HepG2 (cell line): ENCODE measurements at regions not wholly inside any gene's neighbourhood (a gene's known extent, or its start where the extent isn't known, plus 50 kb on each side); places are given as distances from the start of the nearest gene placed in this dataset.

Experiments used
- ATAC-seq: fragments of 200-7000 bp; cut with Tn5 transposase; 3 replicates; pipeline ENCODE4 v1.9.1; 2020; ENCODE audit warnings: mild to moderate bottlenecking, moderate library complexity
- BruUV-seq: library from RNA; stranded (reverse); fragments of 400-500 nt; replicated peaks from 2 replicates; lab custom pipeline; 2021; lab: Mats Ljungman, UMichigan
- CTCF ChIA-PET: fragments of 300-600 bp; formaldehyde crosslinking; extraction: SDS; loops from one replicate; lab custom pipeline; 2021; ENCODE audit warnings: low total read pairs, inconsistent platforms, low intra/inter-chr PET ratio; lab: Yijun Ruan, JAX
- POLR2A ChIA-PET: fragments of 350-600 bp; sonication (Branson Sonifier 250); formaldehyde crosslinking; loops from one replicate; lab custom pipeline; 2020; ENCODE audit warnings: antibody characterized with exemption, inconsistent platforms; lab: Yijun Ruan, JAX
- DNase-seq: peaks from one replicate; pipeline ENCODE4 v3.0.0-alpha.2; 2015; ENCODE audit warnings: low spot score
- FAIRE-seq: peaks from 3 replicates; lab custom pipeline; 2011; peaks lifted over from hg19 to GRCh38; lab: Jason Lieb, UNC
- H2AFZ ChIP-seq: one replicate; pipeline ENCODE4 v1.6.1; 2011; ENCODE audit warnings: low read length, inconsistent platforms
- H3K27ac ChIP-seq: fragments of 300-600 bp; 3 replicates; pipeline ENCODE4 v1.8.0; 2011; ENCODE audit warnings: mixed run types, mild to moderate bottlenecking, mixed read lengths, low read length, inconsistent platforms; ENCODE audit not compliant: insufficient read depth; ENCODE audit errors: extremely low read length
- H3K27me3 ChIP-seq, 2 experiments: fragments of 200-600 bp in 1 of 2; 2 replicates in 1 of 2; 3 replicates in 1 of 2; pipeline versions ENCODE4 v1.6.0 to v1.8.0; 2011; ENCODE audit warnings: low read length in 2 of 2, mild to moderate bottlenecking in 2 of 2, moderate library complexity in 2 of 2, inconsistent platforms in 1 of 2; ENCODE audit not compliant: insufficient read depth in 2 of 2, control insufficient read depth in 1 of 2
- H3K36me3 ChIP-seq, 2 experiments: fragments of 200-600 bp in 1 of 2; replicated peaks in 1 of 2; 2 replicates in 1 of 2; 3 replicates in 1 of 2; pipeline versions ENCODE4 v1.5.1 to v1.8.0; 2011; ENCODE audit warnings: low read length in 2 of 2, inconsistent platforms in 1 of 2; ENCODE audit not compliant: insufficient read depth in 2 of 2, control insufficient read depth in 1 of 2
- H3K4me1 ChIP-seq: 2 replicates; pipeline ENCODE4 v1.5.1; 2012; ENCODE audit warnings: low read length, inconsistent platforms; ENCODE audit not compliant: insufficient read depth
- H3K4me2 ChIP-seq: 2 replicates; pipeline ENCODE4 v1.6.0; 2011; ENCODE audit warnings: low read depth, low read length, inconsistent platforms
- H3K4me3 ChIP-seq, 3 experiments: fragments of 200-600 bp in 1 of 3; sonication (generic), shearing (Covaris generic) in 1 of 3; replicated peaks in 1 of 3; 2 replicates each; pipeline ENCODE4 v1.5.1; 2011 to 2016; ENCODE audit warnings: low read length in 3 of 3, inconsistent platforms in 2 of 3, low read depth in 2 of 3, mild to moderate bottlenecking in 2 of 3, control low read depth in 1 of 3, mixed read lengths in 1 of 3; ENCODE audit not compliant: insufficient read depth in 1 of 3
- H3K79me2 ChIP-seq: one replicate; pipeline ENCODE4 v1.6.1; 2011; ENCODE audit warnings: low read length, inconsistent platforms; ENCODE audit not compliant: insufficient read depth
- H3K9ac ChIP-seq: 2 replicates; pipeline ENCODE4 v1.6.0; 2011; ENCODE audit warnings: mild to moderate bottlenecking, low read depth, low read length, inconsistent platforms; ENCODE audit not compliant: insufficient read depth
- H3K9me3 ChIP-seq: 2 replicates; pipeline ENCODE4 v1.5.1; 2012; ENCODE audit warnings: mild to moderate bottlenecking, low read length
- H4K20me1 ChIP-seq: 2 replicates; pipeline ENCODE4 v1.6.0; 2011; ENCODE audit warnings: inconsistent platforms, mild to moderate bottlenecking, low read length, moderate library complexity; ENCODE audit not compliant: insufficient read depth
- HBP1 ChIP-seq: IDR thresholded peaks from 2 replicates; pipeline ENCODE4 v1.6.1; 2016; ENCODE audit warnings: low read depth, control low read depth
- POLR2A ChIP-seq, 2 experiments: IDR thresholded peaks; 2 replicates each; pipeline ENCODE4 v1.6.1; 2011; ENCODE audit warnings: low read depth in 2 of 2, low read length in 2 of 2, mild to moderate bottlenecking in 1 of 2, moderate library complexity in 1 of 2; ENCODE audit not compliant: insufficient read depth in 1 of 2
- ZBTB25 ChIP-seq: IDR thresholded peaks from 2 replicates; pipeline ENCODE4 v1.6.1; 2018; ENCODE audit warnings: missing genetic modification reagents
- WGBS: methylation state at CpG from one replicate; pipeline ENCODE4 v1.1.6; 2017; ENCODE audit warnings: low lambda C conversion rate; 5-methylcytosine and 5-hydroxymethylcytosine counted together
- in situ Hi-C: cut with HindIII; loops from 2 replicates; pipeline ENCODE4 v1.10.0; 2017; ENCODE audit warnings: low pct_unique_long_range_greater_than_20kb; ENCODE audit not compliant: extremely low pct_ligation_motif_present
- intact Hi-C: fragments of 100-400 bp; cut with micrococcal nuclease; formaldehyde crosslinking; loops from one replicate; pipeline ENCODE4 v1.10.0; 2022; ENCODE audit not compliant: unreplicated experiment
- TF ChIP-seq, protein P1 (sequence below): sonication (generic); formaldehyde crosslinking; IDR thresholded peaks from 2 replicates; pipeline ENCODE4 v1.4.0; 2020; ENCODE audit warnings: mild to moderate bottlenecking, missing genetic modification reagents

- no peaks in the 10 kb centered on the region for H4K20me1 ChIP-seq
- no peak overlapping the region for H3K4me2 ChIP-seq
- H3K4me3 ChIP-seq = no peak overlapping the region
- CTCF ChIA-PET = no interaction called here
- H3K4me1 ChIP-seq = peaks cover 28% of the 10 kb centered on the region
- in situ Hi-C loops = no loop called here
- no peak overlapping the region for H2AFZ ChIP-seq
- no peaks in the 10 kb centered on the region for H3K79me2 ChIP-seq
- DNase-seq = no peak
- no peak overlapping the region for H3K27ac ChIP-seq
- intact Hi-C loops = no loop called here
- ATAC-seq = no peak
- WGBS = 85% methylated on average over 5 of the region's 5 CpGs
- no peak for FAIRE-seq
- no peaks in the 10 kb centered on the region for H3K9me3 ChIP-seq
- H3K27me3 ChIP-seq = no peaks in the 10 kb centered on the region; a peak in 1 of 5 replicates
- POLR2A ChIA-PET = no interaction called here
- H3K36me3 ChIP-seq = no peaks in the 10 kb centered on the region
- BruUV-seq = no TSS peak
- TF ChIP-seq POLR2A (IDR thresholded peaks at IDR 0.05; ENCODE audit: insufficient read depth in 1 of 2, low read depth in 2 of 2, low read length in 2 of 2) (no peak), ZBTB25 (CRISPR knock-in tag) (no peak), HBP1 (CRISPR knock-in tag) (no peak)
- TF ChIP-seq, protein P1, sequence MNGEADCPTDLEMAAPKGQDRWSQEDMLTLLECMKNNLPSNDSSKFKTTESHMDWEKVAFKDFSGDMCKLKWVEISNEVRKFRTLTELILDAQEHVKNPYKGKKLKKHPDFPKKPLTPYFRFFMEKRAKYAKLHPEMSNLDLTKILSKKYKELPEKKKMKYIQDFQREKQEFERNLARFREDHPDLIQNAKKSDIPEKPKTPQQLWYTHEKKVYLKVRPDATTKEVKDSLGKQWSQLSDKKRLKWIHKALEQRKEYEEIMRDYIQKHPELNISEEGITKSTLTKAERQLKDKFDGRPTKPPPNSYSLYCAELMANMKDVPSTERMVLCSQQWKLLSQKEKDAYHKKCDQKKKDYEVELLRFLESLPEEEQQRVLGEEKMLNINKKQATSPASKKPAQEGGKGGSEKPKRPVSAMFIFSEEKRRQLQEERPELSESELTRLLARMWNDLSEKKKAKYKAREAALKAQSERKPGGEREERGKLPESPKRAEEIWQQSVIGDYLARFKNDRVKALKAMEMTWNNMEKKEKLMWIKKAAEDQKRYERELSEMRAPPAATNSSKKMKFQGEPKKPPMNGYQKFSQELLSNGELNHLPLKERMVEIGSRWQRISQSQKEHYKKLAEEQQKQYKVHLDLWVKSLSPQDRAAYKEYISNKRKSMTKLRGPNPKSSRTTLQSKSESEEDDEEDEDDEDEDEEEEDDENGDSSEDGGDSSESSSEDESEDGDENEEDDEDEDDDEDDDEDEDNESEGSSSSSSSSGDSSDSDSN = no peak
- H3K9ac ChIP-seq = no peak overlapping the region
Observed at GRCh38 chr15:100734586-100734985, 132.2 kb downstream of the ASB7 start.
